ENCODE measurements at regions not wholly inside any gene's neighbourhood (a gene's known extent, or its start where the extent isn't known, plus 50 kb on each side); places are given as distances from the start of the nearest gene placed in this dataset.

GRCh38 chr1:79224537-79224936 is 218.0 kb upstream of the ADGRL4 start:
- no peak overlapping the region for H3K27ac ChIP-seq
- H3K9me3 ChIP-seq: peaks cover 3 to 29% (median 17%) of the 10 kb centered on the region in 8 donors
- 53 to 91% (median 71%) methylated on average over 3 of the region's 3 CpGs for WGBS, 5 donors
- TF ChIP-seq POLR2A (IDR thresholded peaks at IDR 0.05): no peak
- no peak for TF ChIP-seq POLR2AphosphoS5 (IDR thresholded peaks at IDR 0.05)
- TF ChIP-seq, protein P1, sequence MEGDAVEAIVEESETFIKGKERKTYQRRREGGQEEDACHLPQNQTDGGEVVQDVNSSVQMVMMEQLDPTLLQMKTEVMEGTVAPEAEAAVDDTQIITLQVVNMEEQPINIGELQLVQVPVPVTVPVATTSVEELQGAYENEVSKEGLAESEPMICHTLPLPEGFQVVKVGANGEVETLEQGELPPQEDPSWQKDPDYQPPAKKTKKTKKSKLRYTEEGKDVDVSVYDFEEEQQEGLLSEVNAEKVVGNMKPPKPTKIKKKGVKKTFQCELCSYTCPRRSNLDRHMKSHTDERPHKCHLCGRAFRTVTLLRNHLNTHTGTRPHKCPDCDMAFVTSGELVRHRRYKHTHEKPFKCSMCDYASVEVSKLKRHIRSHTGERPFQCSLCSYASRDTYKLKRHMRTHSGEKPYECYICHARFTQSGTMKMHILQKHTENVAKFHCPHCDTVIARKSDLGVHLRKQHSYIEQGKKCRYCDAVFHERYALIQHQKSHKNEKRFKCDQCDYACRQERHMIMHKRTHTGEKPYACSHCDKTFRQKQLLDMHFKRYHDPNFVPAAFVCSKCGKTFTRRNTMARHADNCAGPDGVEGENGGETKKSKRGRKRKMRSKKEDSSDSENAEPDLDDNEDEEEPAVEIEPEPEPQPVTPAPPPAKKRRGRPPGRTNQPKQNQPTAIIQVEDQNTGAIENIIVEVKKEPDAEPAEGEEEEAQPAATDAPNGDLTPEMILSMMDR (IDR thresholded peaks at IDR 0.05 in 8 of 11, conservative IDR thresholded peaks at IDR 0.05 in 3 of 11): no peak
- H3K27me3 ChIP-seq (replicated peaks in 1 of 7): no peaks in the 10 kb centered on the region
- no peak overlapping the region for H3K4me3 ChIP-seq
- H3K4me1 ChIP-seq: no peaks in the 10 kb centered on the region
- no peaks in the 10 kb centered on the region for H3K36me3 ChIP-seq
- intact Hi-C loops (cut with DNase I; ENCODE audit: low total_unique reads): no loop called here
- no peak for DNase-seq

GRCh38 chr1:79220509-79220908 is 214.0 kb upstream of the ADGRL4 start:
- no peaks in the 10 kb centered on the region for H3K36me3 ChIP-seq
- TF ChIP-seq POLR2AphosphoS5 (IDR thresholded peaks at IDR 0.05): no peak
- TF ChIP-seq, protein P1 (IDR thresholded peaks at IDR 0.05 in 8 of 11, conservative IDR thresholded peaks at IDR 0.05 in 3 of 11): no peak
- TF ChIP-seq POLR2A (IDR thresholded peaks at IDR 0.05): no peak
- H3K27me3 ChIP-seq (replicated peaks in 1 of 7): no peaks in the 10 kb centered on the region
- H3K27ac ChIP-seq: no peak overlapping the region
- 73 to 94% (median 83%) methylated on average over 2 of the region's 2 CpGs for WGBS, 5 donors
- no peaks in the 10 kb centered on the region for H3K4me1 ChIP-seq
- no peak for DNase-seq
- H3K9me3 ChIP-seq: peaks cover 3 to 24% (median 17%) of the 10 kb centered on the region in 8 donors
- no peak overlapping the region for H3K4me3 ChIP-seq
- intact Hi-C loops (cut with DNase I; ENCODE audit: low total_unique reads): no loop called here

DNA sequence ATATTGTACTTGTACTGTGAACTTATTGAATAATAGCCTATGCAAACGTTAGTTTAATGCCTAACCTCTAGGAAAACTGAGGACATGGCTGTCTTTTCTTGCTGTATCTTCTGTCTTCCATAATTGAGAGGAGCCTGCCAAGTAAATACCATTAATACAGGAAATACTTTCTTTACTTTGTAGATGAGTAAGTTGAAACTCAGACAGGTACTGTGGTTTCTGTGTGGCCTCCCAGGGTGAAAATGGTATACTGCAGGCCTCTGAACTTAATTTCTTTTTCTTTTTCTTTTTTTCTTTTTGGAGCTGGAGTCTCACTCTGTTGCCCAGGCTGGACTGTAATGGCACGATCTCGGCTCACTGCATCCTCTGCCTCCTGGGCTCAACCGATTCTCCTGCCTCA is 208.8 kb upstream of the ADGRL4 start:
- 83 to 92% (median 85%) methylated on average over 4 of the region's 4 CpGs for WGBS, 5 donors
- no peaks in the 10 kb centered on the region for H3K36me3 ChIP-seq
- intact Hi-C loops (cut with DNase I; ENCODE audit: low total_unique reads): no loop called here
- H3K4me1 ChIP-seq: no peaks in the 10 kb centered on the region
- H3K4me3 ChIP-seq: no peak overlapping the region
- DNase-seq: no peak
- H3K27me3 ChIP-seq (replicated peaks in 1 of 7): no peaks in the 10 kb centered on the region
- TF ChIP-seq POLR2A (IDR thresholded peaks at IDR 0.05) (no peak), POLR2AphosphoS5 (IDR thresholded peaks at IDR 0.05) (no peak)
- TF ChIP-seq, protein P1 (IDR thresholded peaks at IDR 0.05 in 8 of 11, conservative IDR thresholded peaks at IDR 0.05 in 3 of 11): no peak
- peaks cover 0 to 6% (median 6%) of the 10 kb centered on the region in 8 donors for H3K9me3 ChIP-seq
- no peak overlapping the region for H3K27ac ChIP-seq

- no peaks in the 10 kb centered on the region for H3K27me3 ChIP-seq (replicated peaks in 1 of 7)
- DNase-seq: no peak
- H3K27ac ChIP-seq: no peak overlapping the region
- no peak overlapping the region for H3K4me3 ChIP-seq
- TF ChIP-seq POLR2A (IDR thresholded peaks at IDR 0.05): no peak
- TF ChIP-seq, protein P1 (IDR thresholded peaks at IDR 0.05 in 8 of 11, conservative IDR thresholded peaks at IDR 0.05 in 3 of 11): no peak
- no peak for TF ChIP-seq POLR2AphosphoS5 (IDR thresholded peaks at IDR 0.05)
- H3K4me1 ChIP-seq: no peaks in the 10 kb centered on the region
- H3K36me3 ChIP-seq: no peaks in the 10 kb centered on the region
- 76 to 85% (median 82%) methylated on average over 4 of the region's 4 CpGs for WGBS, 5 donors
- no peaks in the 10 kb centered on the region for H3K9me3 ChIP-seq
- intact Hi-C loops (cut with DNase I; ENCODE audit: low total_unique reads): no loop called here
These were observed 201.3 kb upstream of the ADGRL4 start for GRCh38 chr1:79207786-79208185.
